ENCODE measurements at regions not wholly inside any gene's neighbourhood (a gene's known extent, or its start where the extent isn't known, plus 50 kb on each side); places are given as distances from the start of the nearest gene placed in this dataset.

- intact Hi-C loops (cut with DNase I) = no loop called here
- Histone ChIP-seq H3K4me3 (no peak overlapping the region), H3K27me3 (no peaks in the 10 kb centered on the region), H3K36me3 (replicated peaks in 1 of 2) (no peaks in the 10 kb centered on the region), H3K27ac (no peak overlapping the region), H3K4me1 (replicated peaks in 1 of 2) (no peaks in the 10 kb centered on the region), H3K9me3 (replicated peaks in 1 of 3) (no peaks in the 10 kb centered on the region)
- 18 to 49% (median 35%) methylated on average over 2 of the region's 2 CpGs for WGBS, 4 donors
- TF ChIP-seq CTCF (IDR thresholded peaks at IDR 0.05) (no peak), POLR2A (IDR thresholded peaks at IDR 0.05) (no peak)
- no peak for DNase-seq
Measured at GRCh38 chr12:32995623-32996022, 99.0 kb upstream of the PKP2 start.

- 44 to 52% (median 49%) methylated on average over 4 of the region's 4 CpGs for WGBS, 4 donors
- no peak overlapping the region for H3K4me3 ChIP-seq
- no peaks in the 10 kb centered on the region for H3K27me3 ChIP-seq
- no peak overlapping the region for H3K27ac ChIP-seq
- H3K9me3 ChIP-seq (replicated peaks in 1 of 3) = no peaks in the 10 kb centered on the region
- H3K36me3 ChIP-seq (replicated peaks in 1 of 2) = no peaks in the 10 kb centered on the region
- intact Hi-C loops (cut with DNase I) = no loop called here
- DNase-seq = no peak
- TF ChIP-seq POLR2A (IDR thresholded peaks at IDR 0.05) (no peak), CTCF (IDR thresholded peaks at IDR 0.05) (no peak)
- H3K4me1 ChIP-seq (replicated peaks in 1 of 2) = no peaks in the 10 kb centered on the region
Measured at GRCh38 chr12:32993404-32993803, 96.8 kb upstream of the PKP2 start.

GRCh38 chr12:32989705-32990104 lies 93.1 kb upstream of the PKP2 start:
- Histone ChIP-seq H3K27ac (no peak overlapping the region), H3K36me3 (replicated peaks in 1 of 2) (no peaks in the 10 kb centered on the region), H3K4me3 (no peak overlapping the region), H3K9me3 (replicated peaks in 1 of 3) (no peaks in the 10 kb centered on the region), H3K27me3 (no peaks in the 10 kb centered on the region), H3K4me1 (replicated peaks in 1 of 2) (no peaks in the 10 kb centered on the region)
- no peak for DNase-seq
- intact Hi-C loops (cut with DNase I) = no loop called here
- TF ChIP-seq POLR2A (IDR thresholded peaks at IDR 0.05) (no peak), CTCF (IDR thresholded peaks at IDR 0.05) (no peak)

- DNase-seq = no peak
- intact Hi-C loops (cut with DNase I) = no loop called here
- Histone ChIP-seq H3K27me3 (no peaks in the 10 kb centered on the region), H3K4me3 (no peak overlapping the region), H3K27ac (no peak overlapping the region), H3K9me3 (replicated peaks in 1 of 3) (no peaks in the 10 kb centered on the region), H3K36me3 (replicated peaks in 1 of 2) (no peaks in the 10 kb centered on the region), H3K4me1 (replicated peaks in 1 of 2) (no peaks in the 10 kb centered on the region)
- 52 to 64% (median 56%) methylated on average over 4 of the region's 4 CpGs for WGBS, 4 donors
- TF ChIP-seq CTCF (IDR thresholded peaks at IDR 0.05) = no peak
- no peak for TF ChIP-seq POLR2A (IDR thresholded peaks at IDR 0.05)
Measured at GRCh38 chr12:32988982-32989381, 92.4 kb upstream of the PKP2 start.

All from adrenal gland (tissue), 9 donors.